ENCODE measurements at regions not wholly inside any gene's neighbourhood (a gene's known extent, or its start where the extent isn't known, plus 50 kb on each side); places are given as distances from the start of the nearest gene placed in this dataset.

GRCh38 chr4:137960371-137961050 is 281.6 kb downstream of the SLC7A11 start:
- Histone ChIP-seq H2AFZ (no peak overlapping the region), H3K9me2 (ENCODE audit: insufficient read depth) (no peaks in the 10 kb centered on the region), H3K4me2 (no peak overlapping the region), H4K20me1 (replicated peaks; ENCODE audit: insufficient read depth) (no peaks in the 10 kb centered on the region), H3K79me2 (replicated peaks; ENCODE audit: insufficient read depth) (no peaks in the 10 kb centered on the region), H3K27me3 (ENCODE audit: insufficient read depth) (no peaks in the 10 kb centered on the region), H3K4me1 (ENCODE audit: insufficient read depth) (no peaks in the 10 kb centered on the region), H3K4me3 (no peak overlapping the region), H3K36me3 (ENCODE audit: insufficient read depth) (no peaks in the 10 kb centered on the region), H3K27ac (ENCODE audit: low read depth) (no peak overlapping the region), H3F3A (replicated peaks; ENCODE audit: low read depth) (no peaks in the 10 kb centered on the region)
- no peak for DNase-seq (ENCODE audit: low spot score)
- no peaks in the 10 kb centered on the region for H3K27me3 Mint-ChIP-seq (ENCODE audit: insufficient read depth, low read depth, poor library complexity)
- no peaks in the 10 kb centered on the region for H3K4me1 Mint-ChIP-seq
- H3K9me3 Mint-ChIP-seq: no peaks in the 10 kb centered on the region
- no peaks in the 10 kb centered on the region for H3K36me3 Mint-ChIP-seq (ENCODE audit: low read depth)
- no peak overlapping the region for H3K27ac Mint-ChIP-seq
- TF ChIP-seq ETS1 (IDR thresholded peaks at IDR 0.05): no peak
- no peak for TF ChIP-seq REST (IDR thresholded peaks at IDR 0.05; ENCODE audit: unreplicated experiment)
- TF ChIP-seq JUNB (IDR thresholded peaks at IDR 0.05; ENCODE audit: unreplicated experiment): no peak
- no peak for TF ChIP-seq CTCF (conservative IDR thresholded peaks at IDR 0.05; ENCODE audit: low read depth in 2 of 2)
- H3K4me3 Mint-ChIP-seq: no peak overlapping the region
- ATAC-seq: no peak

- H3K9me2 ChIP-seq (ENCODE audit: insufficient read depth): no peaks in the 10 kb centered on the region
- no peaks in the 10 kb centered on the region for H3K36me3 Mint-ChIP-seq (ENCODE audit: low read depth)
- H3K4me3 ChIP-seq: no peak overlapping the region
- no peak for TF ChIP-seq EZH2 (IDR thresholded peaks at IDR 0.05; ENCODE audit: low read depth, unreplicated experiment)
- no peak overlapping the region for H3K27ac ChIP-seq (ENCODE audit: low read depth)
- no peaks in the 10 kb centered on the region for H3K79me2 ChIP-seq (replicated peaks; ENCODE audit: insufficient read depth)
- H3F3A ChIP-seq (replicated peaks; ENCODE audit: low read depth): no peaks in the 10 kb centered on the region
- H3K4me2 ChIP-seq: no peak overlapping the region
- H3K9me3 Mint-ChIP-seq: no peaks in the 10 kb centered on the region
- ATAC-seq (no peak), DNase-seq (ENCODE audit: low spot score) (no peak)
- no peaks in the 10 kb centered on the region for H3K36me3 ChIP-seq (ENCODE audit: insufficient read depth)
- no peaks in the 10 kb centered on the region for H3K4me1 Mint-ChIP-seq
- H3K4me3 Mint-ChIP-seq: no peak overlapping the region
- no peaks in the 10 kb centered on the region for H3K4me1 ChIP-seq (ENCODE audit: insufficient read depth)
- H3K27me3 ChIP-seq (ENCODE audit: insufficient read depth): no peaks in the 10 kb centered on the region
- H3K27ac Mint-ChIP-seq: no peak overlapping the region
- H2AFZ ChIP-seq: no peak overlapping the region
- no peaks in the 10 kb centered on the region for H4K20me1 ChIP-seq (replicated peaks; ENCODE audit: insufficient read depth)
- no peaks in the 10 kb centered on the region for H3K27me3 Mint-ChIP-seq (ENCODE audit: insufficient read depth, low read depth, poor library complexity)
Observed at GRCh38 chr4:137957806-137958205, 284.3 kb downstream of the SLC7A11 start.
